ENCODE measurements at regions not wholly inside any gene's neighbourhood (a gene's known extent, or its start where the extent isn't known, plus 50 kb on each side); places are given as distances from the start of the nearest gene placed in this dataset.

GRCh38 chr2:64770781-64771334 is 117.1 kb upstream of the SERTAD2 start:
- Mint-ChIP-seq H3K36me3 (no peaks in the 10 kb centered on the region), H3K9me3 (ENCODE audit: low read depth) (no peaks in the 10 kb centered on the region), H3K4me1 (ENCODE audit: low read depth) (peaks cover 20% of the 10 kb centered on the region), H3K4me3 (no peak overlapping the region), H3K27me3 (no peaks in the 10 kb centered on the region), H3K27ac (no peak overlapping the region)

- Mint-ChIP-seq H3K27me3 (no peaks in the 10 kb centered on the region), H3K36me3 (no peaks in the 10 kb centered on the region), H3K4me3 (no peak overlapping the region)
Observed at GRCh38 chr2:64771737-64772136, 118.0 kb upstream of the SERTAD2 start.

GRCh38 chr2:64773461-64774118 is 119.9 kb upstream of the SERTAD2 start:
- Mint-ChIP-seq H3K36me3 (no peaks in the 10 kb centered on the region), H3K4me1 (ENCODE audit: low read depth) (peaks cover 4% of the 10 kb centered on the region), H3K9me3 (ENCODE audit: low read depth) (no peaks in the 10 kb centered on the region), H3K27me3 (no peaks in the 10 kb centered on the region), H3K4me3 (no peak overlapping the region), H3K27ac (no peak overlapping the region)

More at GRCh38 chr2:64771737-64772136, 118.0 kb upstream of the SERTAD2 start:
- Mint-ChIP-seq H3K9me3 (ENCODE audit: low read depth) (no peaks in the 10 kb centered on the region), H3K4me1 (ENCODE audit: low read depth) (peaks cover 16% of the 10 kb centered on the region), H3K27ac (no peak overlapping the region)

- no peaks in the 10 kb centered on the region for H3K27me3 Mint-ChIP-seq
- H3K27ac Mint-ChIP-seq = no peak overlapping the region
- peaks cover 4% of the 10 kb centered on the region for H3K36me3 Mint-ChIP-seq
- no peak overlapping the region for H3K4me3 Mint-ChIP-seq
- no peaks in the 10 kb centered on the region for H3K9me3 Mint-ChIP-seq (ENCODE audit: low read depth)
- H3K4me1 Mint-ChIP-seq (ENCODE audit: low read depth) = no peaks in the 10 kb centered on the region
Observed at GRCh38 chr2:64777841-64778240, 124.1 kb upstream of the SERTAD2 start.

GRCh38 chr2:64779117-64779690 is 125.5 kb upstream of the SERTAD2 start:
- Mint-ChIP-seq H3K27ac (no peak overlapping the region), H3K36me3 (peaks cover 4% of the 10 kb centered on the region), H3K4me1 (ENCODE audit: low read depth) (no peaks in the 10 kb centered on the region), H3K27me3 (no peaks in the 10 kb centered on the region), H3K4me3 (no peak overlapping the region), H3K9me3 (ENCODE audit: low read depth) (no peaks in the 10 kb centered on the region)

GRCh38 chr2:64780041-64780440 is 126.3 kb upstream of the SERTAD2 start:
- Mint-ChIP-seq H3K36me3 (peaks cover 4% of the 10 kb centered on the region), H3K27me3 (no peaks in the 10 kb centered on the region), H3K9me3 (ENCODE audit: low read depth) (no peaks in the 10 kb centered on the region), H3K4me3 (no peak overlapping the region), H3K4me1 (ENCODE audit: low read depth) (no peaks in the 10 kb centered on the region), H3K27ac (no peak overlapping the region)

- Mint-ChIP-seq H3K27me3 (no peaks in the 10 kb centered on the region), H3K36me3 (peaks cover 4% of the 10 kb centered on the region), H3K27ac (no peak overlapping the region), H3K4me1 (ENCODE audit: low read depth) (no peaks in the 10 kb centered on the region), H3K9me3 (ENCODE audit: low read depth) (no peaks in the 10 kb centered on the region), H3K4me3 (no peak overlapping the region)
Observed at GRCh38 chr2:64781711-64782390, 128.1 kb upstream of the SERTAD2 start.

GRCh38 chr2:64784168-64785061 is 130.7 kb upstream of the SERTAD2 start:
- Mint-ChIP-seq H3K36me3 (peaks cover 4% of the 10 kb centered on the region), H3K4me1 (ENCODE audit: low read depth) (no peaks in the 10 kb centered on the region), H3K27me3 (no peaks in the 10 kb centered on the region), H3K9me3 (ENCODE audit: low read depth) (no peaks in the 10 kb centered on the region), H3K27ac (no peak overlapping the region), H3K4me3 (no peak overlapping the region)

GRCh38 chr2:64785245-64785644 is 131.5 kb upstream of the SERTAD2 start:
- Mint-ChIP-seq H3K4me3 (no peak overlapping the region), H3K27ac (no peak overlapping the region), H3K27me3 (no peaks in the 10 kb centered on the region), H3K36me3 (peaks cover 4% of the 10 kb centered on the region), H3K4me1 (ENCODE audit: low read depth) (no peaks in the 10 kb centered on the region), H3K9me3 (ENCODE audit: low read depth) (no peaks in the 10 kb centered on the region)

GRCh38 chr2:64786343-64787018 is 132.8 kb upstream of the SERTAD2 start:
- Mint-ChIP-seq H3K36me3 (peaks cover 2% of the 10 kb centered on the region), H3K4me1 (ENCODE audit: low read depth) (no peaks in the 10 kb centered on the region), H3K4me3 (no peak overlapping the region), H3K27me3 (no peaks in the 10 kb centered on the region), H3K27ac (no peak overlapping the region), H3K9me3 (ENCODE audit: low read depth) (no peaks in the 10 kb centered on the region)

GRCh38 chr2:64787019-64787365 is 133.3 kb upstream of the SERTAD2 start:
- no peak overlapping the region for H3K4me3 Mint-ChIP-seq
- no peaks in the 10 kb centered on the region for H3K27me3 Mint-ChIP-seq
- no peaks in the 10 kb centered on the region for H3K9me3 Mint-ChIP-seq (ENCODE audit: low read depth)
- H3K36me3 Mint-ChIP-seq = peaks cover 2% of the 10 kb centered on the region
- no peak overlapping the region for H3K27ac Mint-ChIP-seq
- no peaks in the 10 kb centered on the region for H3K4me1 Mint-ChIP-seq (ENCODE audit: low read depth)

- no peaks in the 10 kb centered on the region for H3K27me3 Mint-ChIP-seq
- H3K36me3 Mint-ChIP-seq = no peaks in the 10 kb centered on the region
- H3K4me1 Mint-ChIP-seq (ENCODE audit: low read depth) = no peaks in the 10 kb centered on the region
- no peak overlapping the region for H3K4me3 Mint-ChIP-seq
- H3K9me3 Mint-ChIP-seq (ENCODE audit: low read depth) = no peaks in the 10 kb centered on the region
- no peak overlapping the region for H3K27ac Mint-ChIP-seq
Observed at GRCh38 chr2:64787698-64788097, 134.0 kb upstream of the SERTAD2 start.

GRCh38 chr2:64789466-64790320 is 136.0 kb upstream of the SERTAD2 start:
- H3K4me1 Mint-ChIP-seq (ENCODE audit: low read depth) = no peaks in the 10 kb centered on the region
- no peaks in the 10 kb centered on the region for H3K27me3 Mint-ChIP-seq
- H3K9me3 Mint-ChIP-seq (ENCODE audit: low read depth) = no peaks in the 10 kb centered on the region
- H3K4me3 Mint-ChIP-seq = no peak overlapping the region
- H3K27ac Mint-ChIP-seq = no peak overlapping the region
- no peaks in the 10 kb centered on the region for H3K36me3 Mint-ChIP-seq

GRCh38 chr2:64792300-64792699 is 138.6 kb upstream of the SERTAD2 start:
- H3K9me3 Mint-ChIP-seq (ENCODE audit: low read depth) = no peaks in the 10 kb centered on the region
- H3K36me3 Mint-ChIP-seq = no peaks in the 10 kb centered on the region
- no peaks in the 10 kb centered on the region for H3K4me1 Mint-ChIP-seq (ENCODE audit: low read depth)
- no peak overlapping the region for H3K4me3 Mint-ChIP-seq
- no peak overlapping the region for H3K27ac Mint-ChIP-seq
- no peaks in the 10 kb centered on the region for H3K27me3 Mint-ChIP-seq

Data from activated naive CD8-positive, alpha-beta T cell (primary cell).